HG03103 (cell line): ENCODE measurements at regions not wholly inside any gene's neighbourhood (a gene's known extent, or its start where the extent isn't known, plus 50 kb on each side); places are given as distances from the start of the nearest gene placed in this dataset.

Source experiments
- ATAC-seq: cut with Tn5 transposase; IDR thresholded peaks from one replicate; pipeline ENCODE4 v1.9.1; 2021; ENCODE audit warnings: low read depth; ENCODE audit not compliant: unreplicated experiment

DNA sequence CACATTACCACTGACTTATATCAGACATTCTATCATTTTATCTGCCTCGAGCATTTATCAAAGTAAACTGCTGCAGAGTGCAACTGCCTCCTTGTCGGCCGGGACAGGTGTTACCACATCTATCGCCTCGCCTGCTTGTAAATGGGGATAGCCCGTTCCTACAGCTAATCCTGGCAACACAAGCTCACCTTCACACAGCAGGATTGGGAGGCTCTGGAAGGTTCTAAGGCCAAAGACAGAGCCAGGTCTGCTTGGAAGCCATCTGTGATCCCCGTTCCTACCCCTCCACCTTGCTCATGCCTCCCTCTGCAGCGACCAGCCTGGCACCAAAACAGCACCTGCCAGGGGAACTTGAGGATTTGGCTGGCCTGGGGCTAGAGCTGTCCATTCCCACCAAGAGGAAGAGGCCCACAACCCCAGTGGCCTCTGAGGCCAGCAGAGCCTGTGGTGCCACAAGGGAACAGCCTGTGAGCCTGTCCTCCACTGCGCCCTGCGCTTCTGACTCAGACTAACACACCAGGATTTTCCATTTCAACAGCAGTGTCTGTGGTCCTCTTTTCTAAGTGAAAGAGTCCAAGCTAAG, 114.8 kb upstream of the DIO3 start:
- no peak for ATAC-seq

GRCh38 chr14:101449114-101449513, 112.2 kb upstream of the DIO3 start:
- no peak for ATAC-seq

DNA sequence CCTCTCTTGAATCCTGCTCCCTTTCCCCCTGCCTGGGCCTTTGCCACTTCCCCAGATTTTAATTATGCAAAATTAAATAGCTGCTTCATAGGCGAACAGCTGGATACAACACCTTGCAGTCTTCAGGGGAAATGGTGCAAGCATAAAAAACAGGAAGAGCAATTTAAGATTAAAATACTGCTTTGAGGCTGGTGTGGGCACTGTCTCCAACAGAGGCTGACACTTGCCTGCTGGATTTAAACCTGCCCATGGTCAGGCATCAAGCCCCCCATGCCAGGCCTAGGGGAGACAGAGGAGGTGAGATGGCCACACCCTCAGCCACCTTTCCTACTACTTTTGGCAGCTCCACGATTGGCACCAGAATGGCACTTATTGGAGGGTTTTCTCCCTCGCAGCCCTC, 110.1 kb upstream of the DIO3 start:
- no peak for ATAC-seq

- no peak for ATAC-seq
These were observed 108.1 kb upstream of the DIO3 start for GRCh38 chr14:101453225-101453624.

DNA sequence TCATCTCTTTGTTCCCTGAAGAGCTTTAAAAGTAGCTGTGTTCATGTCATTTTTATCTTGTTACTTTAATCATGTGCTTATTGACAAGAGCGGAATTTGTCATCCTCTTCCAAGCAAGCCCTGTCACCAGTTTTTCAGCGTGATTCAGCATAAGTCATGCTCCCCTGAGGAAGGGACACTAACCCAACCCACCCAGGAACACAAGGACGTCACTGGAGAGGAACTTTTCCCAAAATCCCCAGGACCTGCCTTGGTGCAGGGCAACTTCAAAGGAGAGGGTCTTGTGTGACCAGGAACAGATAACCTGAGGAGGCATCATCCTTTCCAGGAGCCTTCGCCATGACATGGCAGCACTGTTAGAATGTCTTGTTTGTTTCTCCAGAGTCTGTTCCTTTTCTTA, 107.1 kb upstream of the DIO3 start:
- ATAC-seq: no peak

- ATAC-seq: no peak
These were observed 104.8 kb upstream of the DIO3 start for GRCh38 chr14:101456246-101457175.

- ATAC-seq: no peak
These were observed 103.9 kb upstream of the DIO3 start for GRCh38 chr14:101457301-101457935.

GRCh38 chr14:101457936-101458740, 103.2 kb upstream of the DIO3 start:
- no peak for ATAC-seq

- ATAC-seq: no peak
These were observed 102.3 kb upstream of the DIO3 start for GRCh38 chr14:101458741-101459550.

GRCh38 chr14:101459551-101459900, 101.8 kb upstream of the DIO3 start:
- ATAC-seq: no peak

- no peak for ATAC-seq
These were observed 100.8 kb upstream of the DIO3 start for GRCh38 chr14:101460521-101460920.

- no peak for ATAC-seq
These were observed 100.1 kb upstream of the DIO3 start for GRCh38 chr14:101460986-101461750.

DNA sequence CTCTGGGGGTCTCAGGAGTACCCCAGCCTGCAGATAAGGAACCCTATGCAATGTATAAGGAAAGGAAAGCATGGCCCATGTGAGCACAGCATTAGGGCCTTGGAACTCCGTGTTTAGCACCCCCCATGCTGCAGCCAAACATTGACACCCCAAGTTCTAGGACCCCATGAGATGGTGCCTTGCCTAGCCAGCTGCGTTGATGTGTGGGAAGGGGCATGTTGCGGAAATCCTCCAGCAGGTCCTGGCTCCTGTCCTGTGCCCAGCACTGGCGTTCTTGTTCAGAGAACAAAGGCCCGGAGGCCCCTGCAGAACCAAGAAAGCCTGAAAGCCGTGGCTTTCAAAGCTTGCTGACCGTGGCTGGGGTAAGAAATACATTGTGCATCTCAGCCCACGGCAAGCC, 99.4 kb upstream of the DIO3 start:
- ATAC-seq: no peak

DNA sequence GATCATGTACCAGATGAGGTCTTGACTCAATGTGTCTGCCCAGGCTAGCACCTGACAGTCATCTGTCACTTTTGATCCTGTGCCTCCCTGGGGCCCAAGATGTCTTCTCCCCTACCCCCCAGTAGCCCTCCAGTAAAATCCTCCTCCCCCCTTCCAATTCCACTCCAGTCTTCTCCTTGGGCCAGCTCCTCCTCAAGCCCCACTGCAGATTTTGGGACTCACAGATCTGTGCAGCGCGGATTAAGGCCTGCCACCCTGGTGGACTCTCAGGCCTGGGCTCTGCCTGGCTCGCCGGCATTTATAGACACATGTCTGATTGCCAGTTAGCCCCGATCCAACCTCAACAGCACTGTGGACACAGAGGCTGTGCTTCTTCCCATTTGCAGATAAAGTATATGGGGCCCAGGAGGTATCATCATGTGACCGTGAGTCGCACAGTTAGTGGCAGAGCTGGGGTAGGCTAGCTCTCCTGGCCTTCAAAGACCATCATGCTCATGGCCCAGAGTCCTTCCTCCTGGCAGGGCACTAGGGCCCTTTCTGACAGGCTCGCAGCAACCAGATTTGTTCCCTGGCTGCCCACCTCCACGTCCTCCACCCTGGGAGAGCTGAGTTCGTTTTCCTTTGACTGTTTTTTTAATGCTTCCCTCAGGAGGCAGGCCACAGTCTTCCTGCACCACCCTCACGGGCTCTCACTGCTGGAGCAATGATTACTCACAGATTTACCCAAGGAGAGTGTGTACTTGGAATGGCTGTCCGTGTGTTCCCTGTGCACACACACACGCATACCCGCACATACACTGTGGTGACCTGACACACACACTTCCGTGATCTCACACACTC, 98.3 kb upstream of the DIO3 start:
- ATAC-seq: no peak

- no peak for ATAC-seq
These were observed 97.6 kb upstream of the DIO3 start for GRCh38 chr14:101463566-101464171.

DNA sequence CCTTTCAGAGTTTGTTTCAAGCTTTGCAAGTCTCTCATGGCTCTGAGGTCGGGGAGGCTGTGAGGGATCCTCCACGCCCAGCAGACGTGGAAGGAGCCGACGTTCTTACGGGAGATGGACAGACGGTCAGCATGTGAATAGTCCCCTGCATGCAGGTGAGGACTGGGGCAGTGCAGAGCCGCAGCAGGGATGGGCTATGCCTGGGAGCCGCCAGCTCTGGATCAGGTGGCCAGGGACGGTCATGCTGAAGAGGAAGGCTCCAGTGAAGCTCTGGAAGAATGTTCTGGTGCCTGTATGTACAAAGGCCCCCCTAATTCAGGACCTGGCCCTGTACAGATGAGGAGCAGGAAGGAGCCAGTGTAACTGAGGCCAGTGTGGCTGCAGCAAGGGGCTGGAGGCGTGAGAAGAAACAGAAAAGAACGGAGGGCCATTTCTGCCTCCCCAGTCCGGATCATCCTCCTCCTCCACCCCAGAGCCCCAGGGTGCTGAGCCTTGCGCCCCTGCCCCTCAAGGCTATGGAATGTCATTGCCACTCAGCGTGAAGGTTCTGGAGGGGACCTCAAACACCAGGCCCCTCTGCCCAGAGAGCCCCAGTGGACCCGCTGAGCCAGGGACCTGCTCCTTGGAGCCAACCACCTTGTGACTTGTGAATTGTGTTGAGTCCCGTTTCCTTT, 96.8 kb upstream of the DIO3 start:
- ATAC-seq: no peak

DNA sequence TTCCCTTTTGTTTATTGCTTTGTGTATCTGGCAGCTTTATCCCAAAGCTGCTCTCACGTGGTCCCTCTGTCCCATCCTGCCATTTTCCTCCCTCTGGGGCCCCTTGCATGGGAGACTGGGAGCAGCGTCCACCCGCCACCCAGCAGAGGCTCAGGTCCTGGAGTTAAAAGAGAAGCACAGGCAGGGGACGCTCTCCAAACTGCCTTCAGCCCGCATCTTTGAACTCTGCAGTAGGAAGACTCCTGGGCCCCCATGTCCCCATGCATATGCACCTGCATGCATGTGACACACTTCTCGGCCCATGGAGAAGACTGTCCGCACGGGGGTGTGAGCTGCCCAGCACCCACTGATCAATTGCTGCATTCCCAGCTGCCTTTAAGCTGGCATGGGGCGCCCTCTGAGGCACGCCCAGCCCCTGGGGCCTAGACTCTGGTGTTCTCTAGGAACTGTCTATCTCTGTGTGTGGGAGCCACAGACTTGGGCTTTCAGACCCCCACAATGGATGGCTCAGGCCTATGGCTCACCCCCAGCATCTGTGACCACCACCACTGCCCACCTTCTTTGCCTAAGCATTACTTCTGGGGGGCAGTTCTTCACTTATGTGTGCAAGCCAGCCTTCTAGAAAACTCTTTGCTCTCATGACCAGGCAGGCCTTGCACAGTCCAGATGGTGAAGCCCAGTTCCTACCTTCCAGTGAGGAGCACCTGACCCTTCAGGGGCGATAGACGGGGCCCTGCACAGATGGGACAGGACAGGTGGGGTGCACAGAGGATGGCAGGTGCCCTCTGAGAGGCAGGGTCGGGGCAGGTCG, 96.1 kb upstream of the DIO3 start:
- ATAC-seq: no peak
